GM19023 (cell line): ENCODE measurements at regions not wholly inside any gene's neighbourhood (a gene's known extent, or its start where the extent isn't known, plus 50 kb on each side); places are given as distances from the start of the nearest gene placed in this dataset.

Source experiments
- ATAC-seq: cut with Tn5 transposase; IDR thresholded peaks from one replicate; pipeline ENCODE4 v1.9.1; 2021; ENCODE audit warnings: mild to moderate bottlenecking, moderate library complexity; ENCODE audit not compliant: unreplicated experiment

DNA sequence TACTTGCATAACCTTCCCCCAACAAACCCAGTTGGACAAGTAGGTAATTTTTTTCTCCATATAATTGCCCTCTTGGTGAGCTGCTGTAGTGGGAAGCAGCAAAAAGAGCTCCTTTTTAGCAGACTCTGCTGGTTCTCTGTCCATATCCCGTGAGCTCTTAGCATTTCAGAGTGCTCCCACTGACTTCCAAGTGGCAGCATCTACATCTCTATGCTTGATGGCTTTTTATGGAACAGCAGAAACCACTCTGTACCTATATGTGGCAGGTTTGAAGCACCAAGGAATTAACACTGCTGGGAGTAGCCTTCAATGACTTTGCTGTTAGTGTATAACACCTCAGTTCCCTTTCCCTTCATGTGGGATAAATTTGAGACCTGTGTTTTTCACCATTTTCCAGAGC lies 168.4 kb upstream of the NHS start:
- ATAC-seq = no peak

DNA sequence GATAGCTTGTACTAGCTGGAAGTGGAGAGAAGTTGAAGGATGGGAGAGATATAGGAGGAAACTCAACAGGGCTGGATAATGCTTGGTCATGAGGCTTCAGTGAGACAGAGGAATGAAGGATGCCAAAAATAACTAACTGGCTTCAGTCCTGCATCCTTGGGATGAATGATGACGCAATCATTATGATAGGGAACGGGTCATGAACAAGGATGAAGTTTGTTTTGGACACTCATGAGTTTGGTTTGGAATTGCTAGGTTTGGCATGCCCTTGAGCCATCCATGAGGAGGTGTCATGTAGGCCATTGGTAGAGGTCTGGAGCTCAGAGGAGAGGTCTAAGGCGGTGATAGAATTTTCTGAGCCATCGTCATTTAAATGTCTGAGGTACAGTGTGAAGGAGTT lies 160.0 kb upstream of the NHS start:
- ATAC-seq = no peak

DNA sequence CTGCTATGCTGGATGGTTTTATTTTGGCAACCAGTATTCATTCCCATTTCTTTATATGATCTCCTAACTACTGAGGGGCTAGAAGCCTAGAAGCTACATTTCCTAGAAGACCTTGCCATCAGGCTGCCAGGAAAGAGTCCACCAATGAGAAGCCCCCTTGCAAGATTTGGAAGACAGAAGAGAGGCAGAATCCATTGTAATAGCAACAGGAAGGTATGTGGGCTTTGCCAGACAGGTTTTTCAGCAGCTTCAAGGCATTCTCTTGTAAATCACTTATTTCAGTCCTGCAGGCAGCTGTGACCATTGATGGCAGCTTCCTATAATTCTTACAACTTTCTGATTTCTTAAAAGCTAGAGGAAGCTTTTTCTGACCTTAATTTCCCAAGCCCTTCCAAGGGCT lies 148.3 kb upstream of the NHS start:
- no peak for ATAC-seq

DNA sequence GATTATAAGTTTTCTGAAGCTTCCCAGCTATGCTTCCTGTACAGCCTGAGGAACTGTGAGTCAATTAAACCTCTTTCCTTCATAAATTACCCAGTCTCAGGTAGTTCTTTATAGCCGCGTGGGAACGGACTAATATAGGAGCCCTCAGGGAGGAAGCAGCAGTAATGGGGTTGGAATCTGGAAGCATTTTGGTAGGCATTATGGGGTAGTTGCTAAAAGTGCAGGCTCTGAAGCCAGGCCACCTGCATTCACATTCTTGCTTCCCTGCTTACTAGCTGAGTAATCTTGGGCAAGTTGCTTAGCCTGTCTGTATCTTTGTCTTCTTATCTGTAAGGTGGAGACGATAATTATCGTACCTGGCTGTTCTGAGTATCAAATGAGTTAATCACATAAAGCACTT lies 137.9 kb upstream of the NHS start:
- ATAC-seq = no peak

DNA sequence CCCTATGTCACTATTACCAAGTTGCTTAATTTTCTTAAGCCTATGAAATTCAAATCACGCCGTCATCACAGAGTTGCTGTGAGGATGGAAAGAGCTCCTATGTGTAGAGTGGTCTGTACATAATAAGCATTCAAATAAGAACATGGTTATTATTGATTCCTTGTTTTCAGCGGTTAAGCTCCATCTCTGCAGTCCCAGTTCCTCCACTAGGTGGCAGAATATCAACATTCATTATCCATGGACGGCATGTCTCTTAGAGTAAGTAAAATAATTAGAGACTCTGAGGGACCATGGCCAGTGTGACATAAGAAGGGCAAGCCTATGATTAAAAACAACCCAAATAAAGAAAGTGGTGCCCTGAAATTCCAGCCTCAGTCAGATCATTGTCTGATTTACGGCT lies 132.5 kb upstream of the NHS start:
- ATAC-seq = peak; percentile 54

DNA sequence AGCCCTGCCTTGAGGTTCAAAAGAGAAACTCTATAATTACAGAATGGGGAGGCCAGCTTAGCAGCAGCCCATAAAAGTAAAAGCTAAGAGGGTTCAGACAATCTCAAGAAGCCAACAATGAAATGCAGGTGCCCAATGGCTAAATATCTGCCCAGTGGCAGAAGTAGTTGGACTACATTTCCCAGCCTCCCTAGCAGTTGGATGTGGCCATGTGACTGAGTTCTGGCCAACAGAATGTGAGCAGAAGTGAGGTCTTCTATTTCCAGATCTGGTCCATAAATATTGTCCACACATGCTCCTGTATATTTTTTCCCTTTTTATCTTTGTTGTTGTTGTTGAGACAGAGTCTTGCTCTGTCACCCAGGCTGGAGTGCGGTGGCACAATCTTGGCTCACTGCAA lies 127.9 kb upstream of the NHS start:
- ATAC-seq = no peak

DNA sequence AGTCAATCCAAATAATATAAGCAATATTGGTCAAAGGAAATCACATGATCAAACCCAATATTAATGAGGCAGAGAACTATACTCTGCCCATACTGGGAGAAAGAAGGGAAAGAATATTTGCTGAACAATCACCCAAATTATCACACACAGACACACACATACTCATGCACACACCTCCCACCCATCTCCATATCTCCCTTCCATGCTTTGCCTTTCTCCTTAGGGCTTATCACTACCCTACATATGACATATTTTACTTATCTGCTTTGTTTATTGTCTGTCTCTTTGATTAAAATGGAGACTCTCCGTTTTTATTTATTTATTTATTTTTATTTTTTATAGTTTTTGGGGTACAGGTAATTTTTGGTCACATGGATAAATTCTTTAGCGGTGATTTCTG lies 112.9 kb upstream of the NHS start:
- no peak for ATAC-seq

DNA sequence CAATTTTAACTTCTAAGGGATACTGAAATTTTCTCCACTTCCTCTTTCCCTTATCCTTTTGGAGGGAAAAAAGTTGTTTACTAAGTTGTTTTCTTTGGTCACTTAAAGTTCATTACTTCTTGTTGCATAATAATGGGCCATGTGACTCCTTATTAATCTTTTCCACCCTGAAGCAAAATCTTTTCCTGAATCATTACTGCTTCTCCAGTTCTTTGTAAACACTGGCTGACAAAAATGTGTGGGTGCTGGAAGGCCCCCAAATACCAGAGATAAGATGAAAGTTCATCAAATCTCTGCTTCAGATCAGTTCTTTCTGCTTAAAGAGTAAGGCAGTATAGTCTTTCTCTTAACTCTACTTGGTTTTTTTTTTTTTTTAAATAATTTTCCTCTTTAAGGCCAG lies 108.9 kb upstream of the NHS start:
- ATAC-seq = no peak

DNA sequence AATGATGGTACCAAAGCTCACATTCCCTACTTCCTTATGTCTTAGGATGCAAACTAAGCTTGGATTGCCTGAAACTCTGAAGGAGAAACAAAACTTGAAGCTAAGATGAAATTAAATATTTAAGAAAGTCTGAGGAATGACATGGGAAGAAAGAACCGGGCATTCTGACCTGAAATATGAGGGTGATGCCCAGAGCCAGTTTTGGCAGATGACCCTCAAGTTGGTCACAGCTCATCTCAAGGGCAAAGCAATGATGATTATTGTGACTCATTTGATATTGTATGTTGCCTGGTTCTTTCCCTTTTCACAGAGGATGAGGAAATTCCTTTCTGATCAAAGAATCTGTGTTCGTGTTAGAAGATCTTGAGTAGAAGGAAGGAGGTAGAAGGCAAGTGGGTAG lies 96.0 kb upstream of the NHS start:
- no peak for ATAC-seq

DNA sequence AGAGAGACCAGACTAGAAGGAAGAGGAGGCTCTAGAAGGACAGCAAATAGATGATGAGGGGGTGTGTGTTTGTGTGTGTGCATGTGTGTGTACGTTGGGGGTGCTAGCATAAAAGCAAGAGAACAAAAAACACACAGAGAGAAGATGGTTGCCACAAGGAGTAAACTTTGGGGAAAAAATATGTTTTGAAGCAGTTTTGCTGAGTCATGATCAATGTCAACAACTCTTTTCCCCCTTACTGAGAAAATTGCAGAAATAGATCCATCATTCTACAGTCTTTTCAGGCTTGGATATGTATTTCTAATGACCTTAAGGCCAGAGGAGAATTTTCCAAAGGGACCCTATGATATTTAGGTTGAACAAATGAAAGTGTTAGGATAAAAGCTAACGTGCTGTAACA lies 89.0 kb upstream of the NHS start:
- no peak for ATAC-seq

DNA sequence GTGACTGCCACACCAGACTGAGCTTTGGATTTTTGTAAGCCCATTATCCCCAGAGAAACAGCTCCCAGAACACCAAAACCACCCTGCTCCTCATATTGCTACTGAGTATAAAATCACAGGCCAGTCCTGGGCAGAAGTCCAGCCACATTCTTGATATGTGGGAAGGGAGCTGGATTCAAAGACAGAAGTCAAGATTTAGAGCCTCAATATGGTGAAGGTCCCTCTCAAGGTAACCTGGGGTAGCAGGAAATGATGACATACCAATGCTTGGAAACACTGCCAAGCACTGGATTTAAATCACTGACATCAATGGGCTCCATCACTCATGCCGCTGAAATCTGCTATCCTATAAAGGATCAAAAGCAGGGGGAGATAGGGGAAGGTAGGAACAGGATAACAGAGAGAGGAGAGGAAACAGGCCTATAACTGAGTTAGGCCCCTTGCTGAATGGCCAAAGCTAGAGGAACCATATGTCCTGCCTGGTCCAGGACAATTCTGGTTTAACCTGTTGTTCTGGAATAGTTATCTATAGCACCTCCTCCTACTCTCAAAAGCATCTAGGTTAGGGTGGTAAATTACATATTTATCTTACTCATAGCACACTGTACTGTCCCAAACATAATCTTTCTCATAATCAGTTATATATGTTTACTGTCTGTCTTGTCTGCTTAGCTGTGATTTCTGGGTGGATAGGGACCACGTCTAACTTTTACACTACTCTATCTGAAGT lies 83.7 kb upstream of the NHS start:
- no peak for ATAC-seq

DNA sequence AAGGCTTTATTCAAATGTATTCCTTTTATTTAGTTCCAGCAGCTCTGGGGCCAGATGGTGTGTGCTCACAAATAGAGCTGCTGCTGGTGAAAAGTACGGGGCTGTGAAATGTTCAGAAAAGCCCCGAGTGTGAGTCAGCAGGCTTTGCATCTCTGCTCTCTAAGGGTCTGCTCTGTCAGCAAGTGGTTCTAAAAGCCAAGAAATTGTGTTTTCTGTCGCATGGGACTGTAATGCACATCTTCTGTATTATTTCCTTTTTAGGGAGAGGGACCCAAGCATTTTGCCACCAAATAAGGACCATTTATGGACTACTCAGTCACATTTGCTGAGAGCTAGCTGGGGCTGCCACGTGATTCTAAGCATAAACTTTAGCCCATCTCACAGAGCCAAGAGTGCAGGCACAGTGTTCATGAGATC lies 82.9 kb upstream of the NHS start:
- no peak for ATAC-seq

DNA sequence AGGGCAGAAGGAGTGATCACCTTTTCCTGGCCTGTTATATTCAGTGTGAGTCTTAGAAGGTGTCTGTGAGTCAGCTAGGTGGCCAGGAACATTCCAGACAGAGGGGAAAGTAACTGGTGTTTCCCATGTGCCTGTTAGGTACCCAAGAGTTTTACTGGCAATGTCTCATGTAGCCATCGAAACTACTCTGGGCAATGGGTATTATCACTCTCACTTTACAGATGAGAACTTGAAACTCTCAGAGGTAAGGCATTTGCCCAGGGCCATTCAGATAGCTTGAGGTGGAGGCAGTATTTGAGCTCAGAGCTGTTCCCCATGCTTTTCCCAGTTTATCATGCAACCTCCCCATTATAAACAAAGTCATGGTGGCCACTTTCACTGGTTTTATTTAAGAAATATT lies 80.4 kb upstream of the NHS start:
- ATAC-seq = no peak

DNA sequence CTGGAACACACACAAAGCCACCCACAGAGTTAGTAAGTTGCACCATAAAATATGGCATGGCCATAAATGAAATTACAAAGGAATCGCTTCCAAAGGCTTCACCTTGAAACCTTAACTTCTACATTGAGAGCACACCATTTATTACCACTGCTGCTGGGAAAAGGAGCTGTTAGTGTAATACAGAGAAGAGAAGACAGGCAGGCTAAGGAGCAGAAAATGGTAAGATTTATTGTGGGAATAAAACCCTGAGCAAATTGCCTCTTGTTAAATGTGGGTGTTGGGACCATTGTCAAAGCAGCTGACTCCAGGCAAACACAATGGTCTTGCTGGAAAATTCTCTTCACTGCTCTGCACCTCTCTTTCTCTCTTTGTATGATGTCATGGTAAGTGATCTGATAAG lies 79.2 kb upstream of the NHS start:
- no peak for ATAC-seq

DNA sequence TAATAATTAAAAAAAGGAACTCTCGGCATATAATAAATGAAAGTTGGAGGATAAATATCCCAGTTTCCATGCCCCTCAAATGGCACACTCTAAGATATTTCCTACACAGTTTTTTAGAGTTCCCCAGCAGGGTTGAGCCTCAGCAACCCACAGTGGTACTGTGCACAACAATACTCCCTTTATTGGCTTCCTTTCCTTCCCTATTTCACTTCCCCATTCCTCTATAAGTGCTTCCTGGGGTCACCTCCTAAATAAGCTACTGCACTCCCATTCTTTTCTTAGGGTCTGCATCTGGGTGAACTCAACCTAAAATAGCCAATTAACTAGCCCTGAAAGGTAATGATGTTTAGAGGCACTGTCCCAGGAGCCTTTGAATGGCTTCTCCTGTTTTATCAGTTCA lies 76.4 kb upstream of the NHS start:
- no peak for ATAC-seq

DNA sequence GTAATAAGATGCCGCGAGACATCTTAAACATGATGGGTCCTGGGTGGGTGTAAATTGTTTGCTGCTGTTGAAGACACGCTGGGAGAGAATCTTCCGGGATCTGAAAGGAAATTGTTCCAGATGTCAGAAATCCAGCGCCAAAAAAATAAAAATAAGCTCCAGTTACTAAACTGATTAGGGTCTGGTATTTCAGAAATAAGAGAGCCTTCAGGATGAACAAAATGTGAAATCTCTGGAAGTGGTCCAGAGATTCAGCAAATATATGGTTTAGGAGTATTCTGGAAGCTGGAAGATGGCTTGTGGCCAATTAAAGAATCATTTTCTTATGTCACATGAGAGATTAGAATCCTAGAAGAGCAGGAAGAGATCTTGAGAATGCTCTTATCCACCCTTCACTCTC lies 75.8 kb upstream of the NHS start:
- ATAC-seq = no peak

DNA sequence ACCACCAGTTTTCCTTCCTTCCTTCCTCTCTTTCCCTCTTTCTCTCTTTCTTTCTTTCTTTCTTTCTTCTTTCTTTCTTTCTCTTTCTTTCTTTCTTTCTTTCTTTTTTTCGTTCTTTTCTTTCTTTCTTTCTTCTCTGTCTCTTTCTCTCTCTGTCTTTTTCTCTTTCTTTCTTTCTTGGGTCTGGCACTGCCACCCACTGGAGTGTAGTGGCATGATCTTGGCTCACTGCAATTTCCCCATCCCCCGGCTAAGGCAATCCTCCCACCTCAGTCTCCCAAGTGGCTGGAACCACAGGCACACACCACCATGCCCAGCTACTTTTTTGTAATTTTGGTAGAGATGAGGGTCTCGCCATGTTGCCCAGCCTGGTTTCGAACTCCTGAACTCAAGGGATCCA lies 51.6 kb upstream of the NHS start:
- ATAC-seq = no peak
